Smooth muscle cell (in vitro differentiated cells): ENCODE measurements at regions not wholly inside any gene's neighbourhood (a gene's known extent, or its start where the extent isn't known, plus 50 kb on each side); places are given as distances from the start of the nearest gene placed in this dataset.
"Not testable (repeated sequence)": the region's sequence is repeated elsewhere in the genome, so short reads cannot be mapped to it uniquely, and the experiment has no call there.

ENCODE experiments used
- DNase-seq: peaks from one replicate; lab custom pipeline; 2025; ENCODE audit not compliant: unreplicated experiment; lab: John Stamatoyannopoulos, UW
- H2AFZ ChIP-seq: fragments of 200-600 bp; sonication (generic); 2 replicates; pipeline ENCODE4 v1.6.0; 2016; ENCODE audit warnings: antibody characterized with exemption, low read depth, mild to moderate bottlenecking
- H3F3A ChIP-seq: fragments of 200-600 bp; sonication (generic); 2 replicates; pipeline ENCODE4 v1.6.0; 2017; ENCODE audit warnings: antibody characterized with exemption, low read depth
- H3K27ac ChIP-seq: fragments of 200-600 bp; sonication (generic); 2 replicates; pipeline ENCODE4 v1.5.1; 2016; ENCODE audit warnings: low read depth, mild to moderate bottlenecking
- H3K27me3 ChIP-seq: fragments of 200-600 bp; sonication (generic); 2 replicates; pipeline ENCODE4 v1.6.1; 2016; ENCODE audit warnings: low read depth, mild to moderate bottlenecking
- H3K36me3 ChIP-seq: fragments of 200-600 bp; sonication (generic); 2 replicates; pipeline ENCODE4 v1.5.1; 2016; ENCODE audit warnings: low read depth
- H3K4me1 ChIP-seq: fragments of 200-600 bp; sonication (generic); 2 replicates; pipeline ENCODE4 v1.5.1; 2016; ENCODE audit warnings: low read depth
- H3K4me2 ChIP-seq: fragments of 200-600 bp; sonication (generic); 2 replicates; pipeline ENCODE4 v1.6.0; 2016; ENCODE audit warnings: mild to moderate bottlenecking
- H3K4me3 ChIP-seq: fragments of 200-600 bp; sonication (generic); 2 replicates; pipeline ENCODE4 v1.5.1; 2016; ENCODE audit warnings: mild to moderate bottlenecking
- H3K79me2 ChIP-seq: fragments of 200-600 bp; sonication (generic); 2 replicates; pipeline ENCODE4 v1.6.0; 2016; ENCODE audit warnings: low read depth, mild to moderate bottlenecking
- H3K9ac ChIP-seq: fragments of 200-600 bp; sonication (generic); 2 replicates; pipeline ENCODE4 v1.6.0; 2016; ENCODE audit warnings: low read depth
- H3K9me3 ChIP-seq: fragments of 200-600 bp; sonication (generic); replicated peaks from 2 replicates; pipeline ENCODE4 v1.5.1; 2016; ENCODE audit warnings: low read depth
- H4K20me1 ChIP-seq: fragments of 200-600 bp; sonication (generic); 2 replicates; pipeline ENCODE4 v1.6.0; 2016; ENCODE audit warnings: low read depth
- WGBS: methylation state at CpG from one replicate; pipeline ENCODE4 v1.1.7; 2016; ENCODE audit warnings: low lambda C conversion rate; 5-methylcytosine and 5-hydroxymethylcytosine counted together
- TF ChIP-seq, protein P1 (sequence below): fragments of 200-600 bp; sonication (generic); IDR thresholded peaks from 2 replicates; pipeline ENCODE4 v1.5.1; 2017; ENCODE audit warnings: borderline replicate concordance, mild to moderate bottlenecking, antibody characterized with exemption; ENCODE audit not compliant: insufficient read depth, poor library complexity, severe bottlenecking

DNA sequence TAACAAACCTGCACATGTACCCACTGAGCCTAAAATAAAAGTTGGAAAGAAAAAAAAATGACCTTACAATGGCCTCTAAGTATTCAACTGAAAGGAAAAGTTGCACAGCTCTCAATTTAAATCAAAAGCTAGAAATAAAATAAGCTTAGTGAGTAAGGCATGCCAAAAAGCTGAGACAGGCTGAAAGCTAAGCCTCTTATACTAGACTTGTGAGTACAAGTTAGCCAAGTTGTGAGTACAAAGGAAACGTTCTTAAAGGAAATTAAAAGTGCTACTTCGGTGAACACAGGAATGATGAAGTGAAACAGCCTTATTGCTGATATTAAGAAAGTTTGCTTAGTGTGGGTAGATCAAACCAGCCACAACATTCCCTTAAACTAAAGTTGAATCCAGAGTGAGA lies 707.9 kb upstream of the PITX2 start:
- no peak for DNase-seq
- Histone ChIP-seq H3K4me2 (peak overlapping the region; percentile 51), H4K20me1 (no peaks in the 10 kb centered on the region), H2AFZ (peak overlapping the region; percentile 76), H3K27me3 (no peaks in the 10 kb centered on the region), H3K4me3 (no peak overlapping the region), H3F3A (no peaks in the 10 kb centered on the region), H3K4me1 (peaks cover 5% of the 10 kb centered on the region), H3K36me3 (no peaks in the 10 kb centered on the region), H3K9me3 (no peaks in the 10 kb centered on the region), H3K27ac (peak overlapping the region; percentile 47), H3K9ac (no peak overlapping the region), H3K79me2 (no peaks in the 10 kb centered on the region)
- TF ChIP-seq, protein P1, sequence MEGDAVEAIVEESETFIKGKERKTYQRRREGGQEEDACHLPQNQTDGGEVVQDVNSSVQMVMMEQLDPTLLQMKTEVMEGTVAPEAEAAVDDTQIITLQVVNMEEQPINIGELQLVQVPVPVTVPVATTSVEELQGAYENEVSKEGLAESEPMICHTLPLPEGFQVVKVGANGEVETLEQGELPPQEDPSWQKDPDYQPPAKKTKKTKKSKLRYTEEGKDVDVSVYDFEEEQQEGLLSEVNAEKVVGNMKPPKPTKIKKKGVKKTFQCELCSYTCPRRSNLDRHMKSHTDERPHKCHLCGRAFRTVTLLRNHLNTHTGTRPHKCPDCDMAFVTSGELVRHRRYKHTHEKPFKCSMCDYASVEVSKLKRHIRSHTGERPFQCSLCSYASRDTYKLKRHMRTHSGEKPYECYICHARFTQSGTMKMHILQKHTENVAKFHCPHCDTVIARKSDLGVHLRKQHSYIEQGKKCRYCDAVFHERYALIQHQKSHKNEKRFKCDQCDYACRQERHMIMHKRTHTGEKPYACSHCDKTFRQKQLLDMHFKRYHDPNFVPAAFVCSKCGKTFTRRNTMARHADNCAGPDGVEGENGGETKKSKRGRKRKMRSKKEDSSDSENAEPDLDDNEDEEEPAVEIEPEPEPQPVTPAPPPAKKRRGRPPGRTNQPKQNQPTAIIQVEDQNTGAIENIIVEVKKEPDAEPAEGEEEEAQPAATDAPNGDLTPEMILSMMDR = no peak
- WGBS = 51% methylated on average over 2 of the region's 2 CpGs

DNA sequence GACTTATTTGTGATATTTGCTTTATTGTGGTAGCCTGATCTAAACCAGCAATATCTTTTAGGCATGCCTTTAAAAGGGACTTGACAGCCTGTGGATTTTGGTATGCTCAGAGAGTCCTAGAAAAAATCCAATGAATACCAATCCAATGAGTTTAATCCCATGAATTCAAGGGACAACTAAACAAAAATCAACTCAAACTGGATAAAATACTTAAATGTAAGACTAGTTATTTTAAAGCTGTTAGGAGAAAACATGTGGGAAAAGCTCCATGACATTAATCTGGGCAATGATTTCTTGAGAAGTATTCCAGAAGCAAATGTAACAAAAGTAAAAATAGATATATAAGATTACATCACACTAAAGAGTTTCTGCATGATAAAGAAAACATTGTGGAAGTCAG lies 711.5 kb upstream of the PITX2 start:
- Histone ChIP-seq H3K4me3 (no peak overlapping the region), H3K79me2 (no peaks in the 10 kb centered on the region), H4K20me1 (no peaks in the 10 kb centered on the region), H3K27me3 (no peaks in the 10 kb centered on the region), H3K4me2 (no peak overlapping the region), H3K36me3 (no peaks in the 10 kb centered on the region), H3K27ac (no peak overlapping the region), H3F3A (no peaks in the 10 kb centered on the region), H3K9me3 (no peaks in the 10 kb centered on the region), H3K9ac (no peak overlapping the region), H3K4me1 (peaks cover 5% of the 10 kb centered on the region), H2AFZ (no peak overlapping the region)
- no peak for DNase-seq
- TF ChIP-seq, protein P1 = no peak

DNA sequence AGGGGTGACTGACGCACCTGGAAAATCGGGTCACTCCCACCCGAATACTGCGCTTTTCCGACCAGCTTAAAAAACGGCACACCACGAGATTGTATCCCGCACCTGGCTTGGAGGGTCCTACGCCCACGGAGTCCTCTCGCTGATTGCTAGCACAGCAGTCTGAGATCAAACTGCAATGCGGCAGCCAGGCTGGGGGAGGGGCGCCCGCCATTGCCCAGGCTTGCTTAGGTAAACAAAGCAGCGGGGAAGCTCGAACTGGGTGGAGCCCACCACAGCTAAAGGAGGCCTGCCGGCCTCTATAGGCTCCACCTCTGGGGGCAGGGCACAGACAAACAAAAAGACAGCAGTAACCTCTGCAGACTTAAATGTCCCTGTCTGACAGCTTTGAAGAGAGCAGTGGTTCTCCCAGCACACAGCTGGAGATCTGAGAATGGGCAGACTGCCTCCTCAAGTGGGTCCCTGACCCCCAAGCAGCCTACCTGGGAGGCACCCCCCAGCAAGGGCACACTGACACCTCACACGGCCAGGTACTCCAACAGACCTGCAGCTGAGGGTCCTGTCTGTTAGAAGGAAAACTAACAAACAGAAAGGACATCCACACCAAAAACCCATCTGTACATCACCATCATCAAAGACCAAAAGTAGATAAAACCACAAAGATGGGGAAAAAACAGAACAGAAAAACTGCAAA lies 714.5 kb upstream of the PITX2 start:
- not testable (repeated sequence) for DNase-seq, H3K9ac ChIP-seq
- 71% methylated on average over 18 of the region's 18 CpGs for WGBS

DNA sequence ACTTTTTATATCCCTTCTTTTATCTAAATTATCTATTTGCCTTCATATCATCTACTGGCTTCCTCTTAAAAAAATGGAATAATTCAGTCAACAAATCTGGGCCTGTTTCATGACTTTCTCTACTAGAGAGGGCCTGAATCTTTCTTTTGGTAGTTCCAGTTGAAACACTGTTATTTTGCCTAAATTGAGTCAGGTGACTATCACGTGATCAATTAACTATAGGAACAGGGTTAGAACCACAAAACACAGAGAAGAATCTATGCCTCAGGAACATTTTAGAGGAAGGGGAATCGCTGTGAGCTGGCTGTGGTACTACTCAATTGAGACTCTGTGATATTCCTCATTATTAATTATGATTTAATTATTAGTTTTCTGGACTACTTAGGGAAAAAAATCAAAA lies 736.7 kb upstream of the PITX2 start:
- no peaks in the 10 kb centered on the region for H3K36me3 ChIP-seq
- H3K4me3 ChIP-seq = no peak overlapping the region
- no peak overlapping the region for H3K4me2 ChIP-seq
- H3K4me1 ChIP-seq = no peaks in the 10 kb centered on the region
- H4K20me1 ChIP-seq = no peaks in the 10 kb centered on the region
- 95% methylated on average over 2 of the region's 2 CpGs for WGBS
- no peak overlapping the region for H3K27ac ChIP-seq
- H3F3A ChIP-seq = no peaks in the 10 kb centered on the region
- no peak overlapping the region for H2AFZ ChIP-seq
- no peaks in the 10 kb centered on the region for H3K79me2 ChIP-seq
- DNase-seq = no peak
- H3K9me3 ChIP-seq = no peaks in the 10 kb centered on the region
- no peak overlapping the region for H3K9ac ChIP-seq
- TF ChIP-seq, protein P1 = no peak
- no peaks in the 10 kb centered on the region for H3K27me3 ChIP-seq

More for the DNA sequence above, 714.5 kb upstream of the PITX2 start:
- H2AFZ ChIP-seq, H3K4me1 ChIP-seq, H4K20me1 ChIP-seq, H3K4me3 ChIP-seq, H3K36me3 ChIP-seq, H3K27ac ChIP-seq, H3F3A ChIP-seq, H3K9me3 ChIP-seq, H3K4me2 ChIP-seq, H3K27me3 ChIP-seq, H3K79me2 ChIP-seq: not testable (repeated sequence)
